Trophoblast cell (in vitro differentiated cells and primary cell): ENCODE measurements at regions not wholly inside any gene's neighbourhood (a gene's known extent, or its start where the extent isn't known, plus 50 kb on each side); places are given as distances from the start of the nearest gene placed in this dataset.

ENCODE experiments used
- DNase-seq, 2 donors: peaks; one replicate each; pipeline ENCODE4 v3.0.0-alpha.2; 2016
- H2AFZ ChIP-seq: 2 replicates; pipeline ENCODE4 v1.6.1; 2013; ENCODE audit warnings: low read length, moderate library complexity, mild to moderate bottlenecking; ENCODE audit not compliant: insufficient read depth, poor library complexity
- H2AK5ac ChIP-seq: 2 replicates; pipeline ENCODE4 v1.6.1; 2013; ENCODE audit warnings: mild to moderate bottlenecking, low read length
- H2BK120ac ChIP-seq: 2 replicates; pipeline ENCODE4 v1.6.1; 2013; ENCODE audit warnings: low read length, mild to moderate bottlenecking, moderate library complexity; ENCODE audit not compliant: insufficient read depth, poor library complexity
- H2BK12ac ChIP-seq: 2 replicates; pipeline ENCODE4 v1.6.1; 2013; ENCODE audit warnings: mild to moderate bottlenecking, low read length, moderate library complexity
- H2BK5ac ChIP-seq: 2 replicates; pipeline ENCODE4 v1.6.1; 2013; ENCODE audit warnings: low read length, low read depth, moderate library complexity, mild to moderate bottlenecking; ENCODE audit not compliant: poor library complexity
- H3K14ac ChIP-seq: 2 replicates; pipeline ENCODE4 v1.6.1; 2013; ENCODE audit warnings: mild to moderate bottlenecking, low read length
- H3K18ac ChIP-seq: 2 replicates; pipeline ENCODE4 v1.6.1; 2013; ENCODE audit warnings: mild to moderate bottlenecking, low read length
- H3K23ac ChIP-seq: 2 replicates; pipeline ENCODE4 v1.6.1; 2013; ENCODE audit warnings: low read length
- H3K27ac ChIP-seq: 2 replicates; pipeline ENCODE4 v1.5.1; 2013; ENCODE audit warnings: low read depth, mild to moderate bottlenecking, inconsistent platforms, low read length, moderate library complexity
- H3K27me3 ChIP-seq: 2 replicates; pipeline ENCODE4 v1.6.1; 2013; ENCODE audit warnings: inconsistent platforms, mild to moderate bottlenecking, low read length, moderate library complexity; ENCODE audit not compliant: insufficient read depth
- H3K36me3 ChIP-seq, 2 experiments: 1 replicate in 1 of 2; 2 replicates in 1 of 2; pipeline ENCODE4 v1.6.1; 2013; ENCODE audit warnings: low read length in 2 of 2, mild to moderate bottlenecking in 2 of 2, moderate library complexity in 1 of 2; ENCODE audit not compliant: insufficient read depth in 2 of 2, control insufficient read depth in 1 of 2
- H3K4ac ChIP-seq: 2 replicates; pipeline ENCODE4 v1.6.1; 2013; ENCODE audit warnings: low read depth, mild to moderate bottlenecking, low read length, moderate library complexity
- H3K4me1 ChIP-seq, 2 experiments: 1 replicate in 1 of 2; 2 replicates in 1 of 2; pipeline ENCODE4 v1.6.1; 2013; ENCODE audit warnings: low read length in 2 of 2, mild to moderate bottlenecking in 2 of 2, moderate library complexity in 1 of 2; ENCODE audit not compliant: insufficient read depth in 2 of 2, control insufficient read depth in 1 of 2
- H3K4me2 ChIP-seq: 2 replicates; pipeline ENCODE4 v1.6.1; 2013; ENCODE audit warnings: inconsistent platforms, mild to moderate bottlenecking, low read length, moderate library complexity
- H3K4me3 ChIP-seq: 2 replicates; pipeline ENCODE4 v1.5.1; 2013; ENCODE audit warnings: mild to moderate bottlenecking, low read depth, low read length, inconsistent platforms
- H3K79me1 ChIP-seq: one replicate; pipeline ENCODE4 v1.6.1; 2013; ENCODE audit warnings: low read length
- H3K79me2 ChIP-seq: 2 replicates; pipeline ENCODE4 v1.6.1; 2013; ENCODE audit warnings: low read length, mild to moderate bottlenecking; ENCODE audit not compliant: control insufficient read depth, insufficient read depth, poor library complexity
- H3K9ac ChIP-seq: 2 replicates; pipeline ENCODE4 v1.6.1; 2013; ENCODE audit warnings: mild to moderate bottlenecking, low read length
- H3K9me3 ChIP-seq: 2 replicates; pipeline ENCODE4 v1.6.1; 2013; ENCODE audit warnings: low read depth, mild to moderate bottlenecking, control low read depth, inconsistent platforms, low read length; ENCODE audit not compliant: insufficient read depth
- H4K12ac ChIP-seq: 2 replicates; pipeline ENCODE4 v1.6.1; 2013; ENCODE audit warnings: low read depth, mild to moderate bottlenecking, low read length, moderate library complexity
- H4K8ac ChIP-seq: 2 replicates; pipeline ENCODE4 v1.6.1; 2013; ENCODE audit warnings: low read depth, mild to moderate bottlenecking, low read length, moderate library complexity
- H4K91ac ChIP-seq: one replicate; pipeline ENCODE4 v1.6.1; 2013; ENCODE audit warnings: low read depth, mild to moderate bottlenecking, low read length, moderate library complexity
- WGBS: extraction: QIAGEN DNeasy Blood & Tissue Kit; methylation state at CpG from one replicate; pipeline ENCODE4 v1.1.7; 2013; ENCODE audit warnings: missing lambda C conversion rate; ENCODE audit not compliant: insufficient read length, insufficient coverage; ENCODE audit errors: extremely low coverage; 5-methylcytosine and 5-hydroxymethylcytosine counted together

DNA sequence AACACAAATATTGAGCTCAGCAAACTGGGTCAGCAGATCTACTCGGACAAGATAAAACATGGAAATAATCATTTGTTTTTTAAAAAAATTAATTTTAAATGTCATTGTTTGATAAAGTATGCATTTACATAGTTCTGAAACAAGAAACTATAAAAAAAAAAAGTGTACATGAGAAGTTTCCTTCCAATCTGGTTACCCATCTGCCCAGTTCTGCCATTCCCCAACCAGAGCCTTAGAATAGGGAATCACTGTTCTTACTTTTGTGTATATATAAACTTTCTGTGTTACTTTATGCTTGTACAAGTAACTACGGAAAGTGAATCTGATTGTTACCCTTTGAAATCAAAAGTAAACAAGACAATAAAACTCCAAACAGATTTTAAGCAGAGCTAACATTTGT lies 791.4 kb downstream of the HACE1 start:
- Histone ChIP-seq H3K9me3 (no peaks in the 10 kb centered on the region), H2BK5ac (no peak overlapping the region), H3K18ac (no peak overlapping the region), H3K36me3 (no peaks in the 10 kb centered on the region), H3K4me2 (no peak overlapping the region), H2BK12ac (no peak overlapping the region), H4K12ac (no peak overlapping the region), H2AK5ac (no peak overlapping the region), H2BK120ac (no peak overlapping the region), H3K23ac (no peak overlapping the region), H3K4ac (no peak overlapping the region), H3K27me3 (no peaks in the 10 kb centered on the region), H3K9ac (no peak overlapping the region), H3K4me1 (no peaks in the 10 kb centered on the region), H3K79me2 (no peaks in the 10 kb centered on the region), H3K4me3 (no peak overlapping the region), H4K91ac (no peak overlapping the region), H3K14ac (no peak overlapping the region), H2AFZ (no peak overlapping the region), H4K8ac (no peak overlapping the region), H3K27ac (no peak overlapping the region), H3K79me1 (no peaks in the 10 kb centered on the region)
- DNase-seq = no peak
- no CpG with 5 or more reads among the region's 2 CpGs for WGBS

DNA sequence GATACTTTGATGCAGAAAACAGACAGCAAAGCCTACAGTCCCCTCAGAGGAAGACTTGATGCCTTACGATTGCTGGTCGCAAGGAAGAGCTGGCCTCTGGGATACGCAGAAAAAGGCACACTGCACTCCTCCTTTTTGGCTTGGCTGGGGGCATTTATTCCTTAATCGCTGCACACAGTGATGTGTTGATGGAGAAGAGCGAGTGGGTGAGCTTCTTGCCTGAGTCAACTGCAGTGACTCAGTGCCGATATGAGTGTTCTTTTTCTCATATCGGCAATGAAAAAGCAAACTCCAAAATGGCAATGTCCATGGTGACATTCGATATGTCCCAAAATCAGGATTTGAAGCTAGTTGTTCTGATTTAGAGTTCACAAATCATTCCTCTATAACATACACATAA lies 794.8 kb downstream of the HACE1 start:
- no peak for DNase-seq
- H3K4me1 ChIP-seq = no peaks in the 10 kb centered on the region
- no peak overlapping the region for H2BK12ac ChIP-seq
- H4K12ac ChIP-seq = no peak overlapping the region
- H2AFZ ChIP-seq = no peak overlapping the region
- H2BK5ac ChIP-seq = no peak overlapping the region
- no peak overlapping the region for H3K23ac ChIP-seq
- no peak overlapping the region for H3K18ac ChIP-seq
- H3K79me2 ChIP-seq = no peaks in the 10 kb centered on the region
- no peak overlapping the region for H3K4me2 ChIP-seq
- H3K4me3 ChIP-seq = no peak overlapping the region
- no peak overlapping the region for H3K14ac ChIP-seq
- no peak overlapping the region for H2AK5ac ChIP-seq
- H3K36me3 ChIP-seq = no peaks in the 10 kb centered on the region
- no peak overlapping the region for H3K4ac ChIP-seq
- no peak overlapping the region for H3K9ac ChIP-seq
- no peaks in the 10 kb centered on the region for H3K27me3 ChIP-seq
- H3K9me3 ChIP-seq = no peaks in the 10 kb centered on the region
- H4K8ac ChIP-seq = no peak overlapping the region
- no peak overlapping the region for H2BK120ac ChIP-seq
- H4K91ac ChIP-seq = no peak overlapping the region
- no peak overlapping the region for H3K27ac ChIP-seq
- no peaks in the 10 kb centered on the region for H3K79me1 ChIP-seq
- no CpG with 5 or more reads among the region's 8 CpGs for WGBS

DNA sequence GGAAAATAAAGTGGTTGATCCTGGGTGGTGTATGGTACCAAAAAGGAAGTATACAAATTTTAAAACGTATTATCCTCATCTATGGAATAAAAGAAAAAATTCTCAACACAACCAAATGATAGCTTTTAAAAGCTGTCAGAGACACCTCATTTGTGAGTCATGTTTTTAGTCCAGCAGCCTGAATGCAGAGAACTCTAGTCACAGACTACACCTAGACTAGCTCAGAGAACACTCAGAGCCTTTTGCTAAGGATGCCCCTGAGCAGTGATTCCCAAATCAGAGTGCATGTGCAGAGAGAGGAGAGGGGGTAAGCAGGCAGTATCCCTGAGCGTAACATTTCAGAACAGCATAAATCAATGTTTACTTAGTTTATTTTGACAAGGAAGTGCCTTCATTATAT lies 809.3 kb downstream of the HACE1 start:
- Histone ChIP-seq H4K91ac (no peak overlapping the region), H3K36me3 (no peaks in the 10 kb centered on the region), H2BK120ac (no peak overlapping the region), H3K79me2 (no peaks in the 10 kb centered on the region), H2AK5ac (no peak overlapping the region), H2BK12ac (no peak overlapping the region), H3K4me3 (no peak overlapping the region), H3K23ac (no peak overlapping the region), H3K27me3 (no peaks in the 10 kb centered on the region), H2BK5ac (no peak overlapping the region), H3K14ac (no peak overlapping the region), H4K12ac (no peak overlapping the region), H3K79me1 (no peaks in the 10 kb centered on the region), H3K9me3 (no peaks in the 10 kb centered on the region), H3K4ac (no peak overlapping the region), H3K18ac (no peak overlapping the region), H4K8ac (no peak overlapping the region), H3K27ac (no peak overlapping the region), H3K4me2 (no peak overlapping the region), H3K9ac (no peak overlapping the region), H3K4me1 (no peaks in the 10 kb centered on the region), H2AFZ (no peak overlapping the region)
- no peak for DNase-seq
- no CpG with 5 or more reads among the region's 2 CpGs for WGBS

DNA sequence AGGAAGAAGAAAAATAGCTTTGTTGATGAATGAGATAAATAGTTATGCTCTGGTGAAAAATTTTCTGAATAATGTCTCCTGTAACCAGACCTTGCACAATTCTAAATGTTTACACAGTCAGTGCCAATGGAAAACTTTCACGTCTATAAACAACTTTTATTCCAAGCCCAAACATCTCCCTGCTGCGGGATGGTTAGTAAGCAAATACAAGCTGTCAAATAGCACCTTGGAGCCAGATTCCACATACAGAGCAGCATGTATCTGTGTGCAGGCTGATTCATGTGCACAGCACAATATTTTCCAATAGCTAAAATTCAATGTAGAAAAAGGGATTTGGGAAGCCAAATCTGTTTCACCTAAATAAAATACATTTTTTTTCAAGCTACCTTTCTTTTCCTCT lies 813.3 kb downstream of the HACE1 start:
- no peak overlapping the region for H4K12ac ChIP-seq
- no peak overlapping the region for H2AFZ ChIP-seq
- no peaks in the 10 kb centered on the region for H3K4me1 ChIP-seq
- H3K36me3 ChIP-seq = no peaks in the 10 kb centered on the region
- no peak overlapping the region for H2BK12ac ChIP-seq
- H4K8ac ChIP-seq = no peak overlapping the region
- no peak overlapping the region for H3K9ac ChIP-seq
- H3K4ac ChIP-seq = no peak overlapping the region
- H3K23ac ChIP-seq = no peak overlapping the region
- H3K14ac ChIP-seq = no peak overlapping the region
- no peaks in the 10 kb centered on the region for H3K27me3 ChIP-seq
- H2BK120ac ChIP-seq = no peak overlapping the region
- no peak for DNase-seq
- no peak overlapping the region for H3K27ac ChIP-seq
- no peak overlapping the region for H3K4me2 ChIP-seq
- H3K9me3 ChIP-seq = no peaks in the 10 kb centered on the region
- no peak overlapping the region for H2AK5ac ChIP-seq
- no peaks in the 10 kb centered on the region for H3K79me1 ChIP-seq
- H2BK5ac ChIP-seq = no peak overlapping the region
- no peak overlapping the region for H3K18ac ChIP-seq
- H4K91ac ChIP-seq = no peak overlapping the region
- WGBS = no CpG with 5 or more reads among the region's 2 CpGs
- H3K4me3 ChIP-seq = no peak overlapping the region
- no peaks in the 10 kb centered on the region for H3K79me2 ChIP-seq
